Glutamatergic neuron (in vitro differentiated cells): ENCODE measurements at regions not wholly inside any gene's neighbourhood (a gene's known extent, or its start where the extent isn't known, plus 50 kb on each side); places are given as distances from the start of the nearest gene placed in this dataset.

ENCODE experiments used
- DNase-seq: peaks from one replicate; pipeline ENCODE4 v3.0.0; 2022
- H3K27ac Mint-ChIP-seq: one replicate; pipeline ENCODE4 v1.8.0; 2020; ENCODE audit warnings: mild to moderate bottlenecking, mixed read lengths, inconsistent platforms; ENCODE audit not compliant: unreplicated experiment
- H3K27me3 Mint-ChIP-seq: one replicate; pipeline ENCODE4 v1.8.0; 2020; ENCODE audit warnings: mild to moderate bottlenecking, moderate library complexity, mixed read lengths, inconsistent platforms; ENCODE audit not compliant: unreplicated experiment
- H3K36me3 Mint-ChIP-seq: one replicate; pipeline ENCODE4 v1.8.0; 2020; ENCODE audit warnings: mild to moderate bottlenecking, mixed read lengths, inconsistent platforms; ENCODE audit not compliant: unreplicated experiment
- H3K4me1 Mint-ChIP-seq: one replicate; pipeline ENCODE4 v1.8.0; 2020; ENCODE audit warnings: mild to moderate bottlenecking, low read depth, mixed read lengths, inconsistent platforms; ENCODE audit not compliant: unreplicated experiment
- H3K4me3 Mint-ChIP-seq: one replicate; pipeline ENCODE4 v1.8.0; 2020; ENCODE audit warnings: mild to moderate bottlenecking, mixed read lengths, inconsistent platforms; ENCODE audit not compliant: unreplicated experiment
- H3K9me3 Mint-ChIP-seq: one replicate; pipeline ENCODE4 v1.8.0; 2020; ENCODE audit warnings: mild to moderate bottlenecking, moderate library complexity, mixed read lengths, inconsistent platforms; ENCODE audit not compliant: unreplicated experiment
- CTCF ChIP-seq: fragments of 200-600 bp; sonication (generic); IDR thresholded peaks from one replicate; pipeline ENCODE4 v1.5.0; 2021; ENCODE audit not compliant: partially characterized antibody, unreplicated experiment

- H3K9me3 Mint-ChIP-seq, result peaks cover 2% of the 10 kb centered on the region
- H3K27ac Mint-ChIP-seq, result no peak overlapping the region
- DNase-seq, result no peak
- no peaks in the 10 kb centered on the region for H3K4me1 Mint-ChIP-seq
- TF ChIP-seq CTCF, result no peak
- H3K36me3 Mint-ChIP-seq, result no peaks in the 10 kb centered on the region
- H3K4me3 Mint-ChIP-seq, result no peak overlapping the region
- no peaks in the 10 kb centered on the region for H3K27me3 Mint-ChIP-seq
Measured at GRCh38 chr13:107992542-107992941, 222.8 kb downstream of the LIG4 start.

- no peak overlapping the region for H3K4me3 Mint-ChIP-seq
- TF ChIP-seq CTCF, result no peak
- no peak overlapping the region for H3K27ac Mint-ChIP-seq
- no peaks in the 10 kb centered on the region for H3K9me3 Mint-ChIP-seq
- H3K27me3 Mint-ChIP-seq, result no peaks in the 10 kb centered on the region
- DNase-seq, result no peak
- no peaks in the 10 kb centered on the region for H3K36me3 Mint-ChIP-seq
- no peaks in the 10 kb centered on the region for H3K4me1 Mint-ChIP-seq
Measured at GRCh38 chr13:107977071-107977574, 238.2 kb downstream of the LIG4 start.

GRCh38 chr13:107976628-107977027, 238.7 kb downstream of the LIG4 start:
- H3K27ac Mint-ChIP-seq, result no peak overlapping the region
- H3K4me1 Mint-ChIP-seq, result no peaks in the 10 kb centered on the region
- H3K36me3 Mint-ChIP-seq, result no peaks in the 10 kb centered on the region
- no peaks in the 10 kb centered on the region for H3K9me3 Mint-ChIP-seq
- TF ChIP-seq CTCF, result no peak
- no peaks in the 10 kb centered on the region for H3K27me3 Mint-ChIP-seq
- no peak for DNase-seq
- H3K4me3 Mint-ChIP-seq, result no peak overlapping the region

- H3K4me1 Mint-ChIP-seq, result peaks cover 11% of the 10 kb centered on the region
- H3K27ac Mint-ChIP-seq, result no peak overlapping the region
- H3K9me3 Mint-ChIP-seq, result no peaks in the 10 kb centered on the region
- TF ChIP-seq CTCF, result no peak
- no peak overlapping the region for H3K4me3 Mint-ChIP-seq
- no peak for DNase-seq
- no peaks in the 10 kb centered on the region for H3K36me3 Mint-ChIP-seq
- no peaks in the 10 kb centered on the region for H3K27me3 Mint-ChIP-seq
Measured at GRCh38 chr13:107974409-107974808, 240.9 kb downstream of the LIG4 start.

- no peak for TF ChIP-seq CTCF
- H3K4me1 Mint-ChIP-seq, result peaks cover 26% of the 10 kb centered on the region
- no peak overlapping the region for H3K27ac Mint-ChIP-seq
- H3K4me3 Mint-ChIP-seq, result no peak overlapping the region
- no peak for DNase-seq
- H3K27me3 Mint-ChIP-seq, result no peaks in the 10 kb centered on the region
- no peaks in the 10 kb centered on the region for H3K36me3 Mint-ChIP-seq
- H3K9me3 Mint-ChIP-seq, result peaks cover 2% of the 10 kb centered on the region
Measured at GRCh38 chr13:107969546-107969945, 245.8 kb downstream of the LIG4 start.
